GM23338 (cell line): ENCODE measurements at regions not wholly inside any gene's neighbourhood (a gene's known extent, or its start where the extent isn't known, plus 50 kb on each side); places are given as distances from the start of the nearest gene placed in this dataset.

Experiments
- ATAC-seq: fragments of 200-7000 bp; cut with Tn5 transposase; 3 replicates; pipeline ENCODE4 v1.9.1; 2020
- DNase-seq: peaks from one replicate; pipeline ENCODE4 v3.0.0-alpha.2; 2015; ENCODE audit warnings: low spot score
- H2AFZ ChIP-seq: fragments of 200-600 bp; sonication (generic); 2 replicates; pipeline ENCODE4 v1.8.0; 2016; ENCODE audit warnings: antibody characterized with exemption, mild to moderate bottlenecking, moderate library complexity
- H3F3A ChIP-seq: fragments of 200-600 bp; sonication (generic); replicated peaks from 2 replicates; pipeline ENCODE4 v1.8.0; 2017; ENCODE audit warnings: antibody characterized with exemption, mixed run types, low read depth
- H3K27ac ChIP-seq: fragments of 200-600 bp; sonication (generic); 2 replicates; pipeline ENCODE4 v1.6.1; 2016; ENCODE audit warnings: low read depth
- H3K27me3 ChIP-seq: fragments of 200-600 bp; sonication (generic); 2 replicates; pipeline ENCODE4 v1.8.0; 2016; ENCODE audit warnings: mild to moderate bottlenecking, mixed run types, moderate library complexity; ENCODE audit not compliant: insufficient read depth
- H3K36me3 ChIP-seq: fragments of 200-600 bp; sonication (generic); 2 replicates; pipeline ENCODE4 v1.8.0; 2016; ENCODE audit warnings: mild to moderate bottlenecking; ENCODE audit not compliant: insufficient read depth
- H3K4me1 ChIP-seq: fragments of 200-600 bp; sonication (generic); 2 replicates; pipeline ENCODE4 v1.8.0; 2016; ENCODE audit warnings: mild to moderate bottlenecking, moderate library complexity; ENCODE audit not compliant: insufficient read depth
- H3K4me2 ChIP-seq: fragments of 200-600 bp; sonication (generic); 2 replicates; pipeline ENCODE4 v1.7.1; 2017; ENCODE audit warnings: mixed run types
- H3K4me3 ChIP-seq: fragments of 200-600 bp; sonication (generic); 2 replicates; pipeline ENCODE4 v1.6.1; 2016; ENCODE audit warnings: mixed run types
- H3K79me2 ChIP-seq: fragments of 200-600 bp; sonication (generic); replicated peaks from 2 replicates; pipeline ENCODE4 v1.8.0; 2017; ENCODE audit warnings: mild to moderate bottlenecking; ENCODE audit not compliant: insufficient read depth
- H3K9me2 ChIP-seq: fragments of 200-600 bp; sonication (generic); 2 replicates; pipeline ENCODE4 v1.8.0; 2017; ENCODE audit not compliant: insufficient read depth
- H4K20me1 ChIP-seq: fragments of 200-600 bp; sonication (generic); replicated peaks from 2 replicates; pipeline ENCODE4 v1.8.0; 2017; ENCODE audit warnings: mild to moderate bottlenecking; ENCODE audit not compliant: insufficient read depth
- H3K27ac Mint-ChIP-seq: 2 replicates; pipeline ENCODE4 v1.8.0; 2020; ENCODE audit warnings: inconsistent platforms, mild to moderate bottlenecking, moderate library complexity, mixed read lengths
- H3K27me3 Mint-ChIP-seq: 3 replicates; pipeline ENCODE4 v1.8.0; 2022; ENCODE audit warnings: low read depth, mild to moderate bottlenecking, moderate library complexity, mixed read lengths, inconsistent platforms; ENCODE audit not compliant: insufficient read depth, poor library complexity
- H3K36me3 Mint-ChIP-seq: 3 replicates; pipeline ENCODE4 v1.8.0; 2021; ENCODE audit warnings: low read depth, mild to moderate bottlenecking, inconsistent platforms, moderate library complexity, mixed read lengths
- H3K4me1 Mint-ChIP-seq: 3 replicates; pipeline ENCODE4 v1.8.0; 2020; ENCODE audit warnings: mild to moderate bottlenecking, inconsistent platforms, mixed read lengths
- H3K4me3 Mint-ChIP-seq: 3 replicates; pipeline ENCODE4 v1.8.0; 2021; ENCODE audit warnings: moderate library complexity, mild to moderate bottlenecking, inconsistent platforms, mixed read lengths
- H3K9me3 Mint-ChIP-seq: 3 replicates; pipeline ENCODE4 v1.8.0; 2020; ENCODE audit warnings: moderate library complexity, mild to moderate bottlenecking, inconsistent platforms, mixed read lengths
- CTCF ChIP-seq, 2 experiments: fragments of 200-600 bp in 1 of 2; sonication (generic) in 1 of 2; conservative IDR thresholded peaks; 2 replicates each; pipeline versions ENCODE4 v1.5.1 to v1.6.1; 2016 to 2017; ENCODE audit warnings: antibody characterized with exemption in 2 of 2, low read depth in 2 of 2, mild to moderate bottlenecking in 2 of 2, moderate library complexity in 1 of 2
- EZH2phosphoT487 ChIP-seq: fragments of 200-600 bp; sonication (generic); IDR thresholded peaks from one replicate; pipeline ENCODE4 v1.8.1; 2018; ENCODE audit warnings: antibody characterized with exemption; ENCODE audit not compliant: unreplicated experiment
- JUNB ChIP-seq: IDR thresholded peaks from one replicate; pipeline ENCODE4 v1.6.1; 2016; ENCODE audit warnings: antibody characterized with exemption; ENCODE audit not compliant: unreplicated experiment
- ZNF114 ChIP-seq: fragments of 250-450 bp; sonication (Bioruptor Pico); IDR thresholded peaks from 2 replicates; pipeline ENCODE4 v1.5.0; 2020; ENCODE audit warnings: mild to moderate bottlenecking, moderate library complexity
- ZNF331 ChIP-seq: fragments of 250-450 bp; sonication (Bioruptor Pico); IDR thresholded peaks from 2 replicates; pipeline ENCODE4 v1.5.0; 2020; ENCODE audit warnings: low read depth, mild to moderate bottlenecking, moderate library complexity
- ZNF462 ChIP-seq: fragments of 250-450 bp; sonication (Bioruptor Pico); IDR thresholded peaks from 2 replicates; pipeline ENCODE4 v1.5.0; 2020; ENCODE audit warnings: mild to moderate bottlenecking, moderate library complexity
- TF ChIP-seq, protein P1 (sequence below): IDR thresholded peaks from 2 replicates; pipeline ENCODE4 v1.6.1; 2016; ENCODE audit warnings: antibody characterized with exemption

DNA sequence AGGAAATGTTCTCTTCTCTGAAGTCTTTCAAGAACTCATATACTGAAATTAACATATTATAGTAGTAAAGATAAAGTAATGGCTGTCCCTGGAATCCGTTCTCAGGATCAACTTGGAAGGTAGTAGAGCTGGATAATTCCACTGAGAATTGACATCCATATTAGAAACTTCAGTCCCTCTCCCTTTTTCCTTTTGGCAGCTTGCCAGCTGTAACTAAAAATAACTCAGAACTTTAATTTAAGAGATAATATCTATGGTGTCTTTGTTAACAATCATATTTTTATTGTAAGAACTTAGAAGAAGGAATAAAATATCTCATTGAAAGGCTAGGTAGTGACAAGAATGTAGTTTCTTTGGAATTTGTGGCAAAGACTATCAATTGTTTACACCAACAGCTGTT lies 61.4 kb upstream of the PLEKHA5 start:
- H3K9me3 Mint-ChIP-seq = peaks cover 2% of the 10 kb centered on the region; the same call in 2 of the 3 replicates
- H3K27me3 ChIP-seq = no peaks in the 10 kb centered on the region
- H2AFZ ChIP-seq = no peak overlapping the region
- H3K27ac Mint-ChIP-seq = no peak overlapping the region
- H3K9me2 ChIP-seq = peaks cover 11% of the 10 kb centered on the region; the same call in 1 of the 2 replicates
- H3K27me3 Mint-ChIP-seq = peaks cover 2% of the 10 kb centered on the region
- no peaks in the 10 kb centered on the region for H3K79me2 ChIP-seq
- no peak overlapping the region for H3K4me2 ChIP-seq
- no peaks in the 10 kb centered on the region for H4K20me1 ChIP-seq
- H3K27ac ChIP-seq = no peak overlapping the region
- H3K4me1 Mint-ChIP-seq = peaks cover 25% of the 10 kb centered on the region
- TF ChIP-seq ZNF331 (CRISPR knock-in tag) (no peak), ZNF462 (CRISPR knock-in tag) (no peak), EZH2phosphoT487 (no peak), CTCF (conservative IDR thresholded peaks at IDR 0.05; ENCODE audit: low read depth in 2 of 2) (no peak), JUNB (no peak), ZNF114 (CRISPR knock-in tag) (no peak)
- TF ChIP-seq, protein P1, sequence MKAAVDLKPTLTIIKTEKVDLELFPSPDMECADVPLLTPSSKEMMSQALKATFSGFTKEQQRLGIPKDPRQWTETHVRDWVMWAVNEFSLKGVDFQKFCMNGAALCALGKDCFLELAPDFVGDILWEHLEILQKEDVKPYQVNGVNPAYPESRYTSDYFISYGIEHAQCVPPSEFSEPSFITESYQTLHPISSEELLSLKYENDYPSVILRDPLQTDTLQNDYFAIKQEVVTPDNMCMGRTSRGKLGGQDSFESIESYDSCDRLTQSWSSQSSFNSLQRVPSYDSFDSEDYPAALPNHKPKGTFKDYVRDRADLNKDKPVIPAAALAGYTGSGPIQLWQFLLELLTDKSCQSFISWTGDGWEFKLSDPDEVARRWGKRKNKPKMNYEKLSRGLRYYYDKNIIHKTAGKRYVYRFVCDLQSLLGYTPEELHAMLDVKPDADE = no peak
- no peaks in the 10 kb centered on the region for H3F3A ChIP-seq
- ATAC-seq (no peak), DNase-seq (no peak)
- H3K36me3 Mint-ChIP-seq = no peaks in the 10 kb centered on the region
- no peaks in the 10 kb centered on the region for H3K36me3 ChIP-seq
- H3K4me3 Mint-ChIP-seq = no peak overlapping the region
- H3K4me1 ChIP-seq = peaks cover 24% of the 10 kb centered on the region
- H3K4me3 ChIP-seq = no peak overlapping the region
